SW 1271 (cell line): ENCODE measurements at regions not wholly inside any gene's neighbourhood (a gene's known extent, or its start where the extent isn't known, plus 50 kb on each side); places are given as distances from the start of the nearest gene placed in this dataset.
A peak's percentile ranks its signal among the peaks of the same experiment; 100 is the strongest.

Experiments used
- DNase-seq, 2 experiments: peaks; one replicate each; lab custom pipeline; 2025; lab: John Stamatoyannopoulos, UW

DNA sequence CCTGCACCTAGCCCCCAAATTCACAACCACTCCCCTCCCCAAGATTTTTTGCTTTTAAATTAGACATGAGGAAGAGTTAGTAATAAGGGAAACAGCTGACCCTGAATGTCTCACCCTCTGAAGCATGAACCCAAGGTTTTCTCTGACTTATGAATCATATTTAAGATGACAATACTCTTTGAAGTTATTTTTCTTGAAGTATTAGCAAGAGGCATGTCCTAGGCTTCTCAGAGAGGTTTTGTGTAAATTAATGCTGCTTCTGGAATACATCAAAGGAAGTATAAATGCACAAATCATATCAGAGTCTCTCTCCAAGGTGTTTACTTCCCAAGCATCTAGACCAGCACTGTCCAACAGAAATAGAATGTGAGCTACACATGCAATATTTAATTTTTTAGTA, 408.1 kb upstream of the MARCKS start:
- no peak for DNase-seq

- no peak for DNase-seq
Observed at GRCh38 chr6:113450061-113450465, 407.1 kb upstream of the MARCKS start.

DNA sequence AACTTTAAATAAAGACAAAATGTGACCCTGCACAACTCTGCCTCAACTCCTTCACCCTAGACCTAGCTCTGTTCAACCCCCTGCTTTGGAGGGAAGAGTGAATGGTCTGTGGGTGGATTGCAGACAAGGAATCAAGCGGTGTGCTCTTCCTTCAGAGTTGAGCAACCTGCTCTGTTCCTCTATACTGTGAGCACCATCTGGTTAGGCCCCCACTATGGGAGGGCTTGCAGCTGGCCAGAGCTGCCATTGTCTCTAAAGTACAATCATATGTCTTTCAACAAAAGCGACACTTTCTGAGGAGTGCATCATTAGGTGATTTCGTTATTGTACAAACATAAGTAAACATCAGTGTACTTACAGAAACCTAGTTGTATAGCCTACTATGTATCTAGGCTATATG, 406.1 kb upstream of the MARCKS start:
- DNase-seq = no peak

- no peak for DNase-seq
Observed at GRCh38 chr6:113457198-113457597, 399.9 kb upstream of the MARCKS start.

- no peak for DNase-seq
Observed at GRCh38 chr6:113457751-113458150, 399.4 kb upstream of the MARCKS start.

DNA sequence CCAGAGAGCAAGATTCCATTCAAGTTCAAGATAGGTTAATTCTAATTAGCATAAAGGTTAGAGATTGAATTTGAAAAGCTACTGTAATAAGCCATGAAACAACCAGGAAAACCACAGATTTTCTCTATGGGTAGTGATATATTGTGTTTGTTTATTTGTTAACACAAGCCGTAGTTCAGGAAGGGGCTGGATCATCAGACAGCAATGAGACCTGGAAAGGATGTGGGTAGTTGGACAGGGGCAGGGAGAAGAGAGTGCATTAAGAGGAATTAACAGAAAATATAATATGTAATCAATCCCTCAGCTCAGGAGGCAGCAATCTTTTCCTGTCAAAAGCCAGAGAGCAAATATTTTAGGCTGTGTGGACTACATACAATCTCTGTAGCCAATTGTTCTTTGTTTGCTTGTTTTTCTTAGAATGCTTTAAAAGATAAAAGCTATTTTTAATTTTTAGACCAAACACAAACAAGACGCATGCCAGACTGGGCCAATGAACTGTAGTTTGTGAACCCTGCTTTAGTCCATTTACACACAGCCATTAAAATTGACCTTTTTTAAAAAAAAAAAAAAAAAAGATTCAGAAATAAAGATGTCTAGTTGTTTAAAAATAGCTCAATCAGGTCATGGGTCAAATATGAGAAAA, 398.7 kb upstream of the MARCKS start:
- no peak for DNase-seq

- DNase-seq = no peak
Observed at GRCh38 chr6:113461153-113461932, 395.8 kb upstream of the MARCKS start.

GRCh38 chr6:113464536-113464935, 392.6 kb upstream of the MARCKS start:
- DNase-seq = no peak

- peak; percentile 27 to 76 for DNase-seq
Observed at GRCh38 chr6:113464960-113465359, 392.2 kb upstream of the MARCKS start.

GRCh38 chr6:113466526-113466925, 390.6 kb upstream of the MARCKS start:
- no peak for DNase-seq

- DNase-seq = no peak
Observed at GRCh38 chr6:113475392-113475791, 381.8 kb upstream of the MARCKS start.

DNA sequence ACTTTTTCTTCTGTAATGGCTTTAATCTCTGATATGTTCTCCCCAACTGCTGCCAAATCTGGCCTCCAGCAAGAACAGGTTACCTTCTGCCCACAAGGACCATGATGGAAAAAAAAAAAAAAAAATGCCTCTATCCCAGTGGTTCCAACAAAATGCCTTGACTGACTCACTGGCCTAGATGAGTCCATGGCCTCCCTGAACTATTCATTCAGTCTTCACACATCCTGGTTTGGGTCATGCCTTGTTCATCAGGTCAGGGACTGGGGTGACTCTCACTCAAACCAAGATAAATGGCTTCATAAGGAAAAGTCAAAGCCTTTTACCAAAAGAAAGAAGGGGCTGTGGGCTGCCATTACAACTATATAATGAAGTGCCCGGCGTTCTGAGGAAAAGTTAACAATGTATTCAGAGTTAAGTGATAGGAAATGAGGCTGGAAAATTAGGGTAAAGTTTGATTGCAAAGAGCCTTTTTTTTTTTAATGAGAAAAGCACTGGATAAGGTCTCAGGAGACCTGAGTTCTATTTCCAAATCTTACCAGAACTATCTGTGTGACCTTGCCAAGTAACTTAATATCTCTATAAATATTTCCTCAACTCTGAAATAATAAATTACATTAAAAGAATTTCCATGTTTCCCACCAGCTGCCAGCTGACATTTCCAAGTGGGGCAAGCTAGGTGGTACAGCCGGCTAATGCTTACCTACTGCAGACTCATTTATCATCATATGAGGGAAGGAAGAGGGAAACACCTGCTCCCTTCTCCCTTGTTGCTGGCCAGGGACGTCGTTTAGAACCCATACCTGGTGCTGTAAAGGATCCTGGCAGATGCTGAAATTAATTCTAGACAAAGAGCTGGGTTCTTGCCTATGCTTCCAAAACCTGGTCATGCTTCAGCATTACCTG, 380.0 kb upstream of the MARCKS start:
- no peak for DNase-seq

DNA sequence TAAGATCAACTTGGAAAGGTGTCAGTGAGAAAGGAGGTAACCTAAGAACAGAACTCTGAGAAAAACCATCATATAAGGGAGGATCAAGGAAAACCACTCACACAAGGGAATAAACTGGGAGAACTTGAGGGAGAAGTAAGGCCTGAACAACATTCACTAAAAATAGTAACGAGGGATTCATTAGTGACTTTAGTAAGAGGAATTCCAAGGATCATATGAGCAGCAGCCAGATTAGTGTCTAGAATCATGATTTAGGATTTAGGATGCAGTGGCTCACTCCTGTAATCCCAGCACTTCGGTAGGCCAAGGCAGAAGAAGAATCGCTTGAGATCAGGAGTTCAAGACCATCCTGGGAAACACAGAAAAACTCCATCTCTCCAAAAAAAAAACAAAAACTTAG, 376.5 kb upstream of the MARCKS start:
- no peak for DNase-seq

- DNase-seq = no peak
Observed at GRCh38 chr6:113481458-113481857, 375.7 kb upstream of the MARCKS start.

DNA sequence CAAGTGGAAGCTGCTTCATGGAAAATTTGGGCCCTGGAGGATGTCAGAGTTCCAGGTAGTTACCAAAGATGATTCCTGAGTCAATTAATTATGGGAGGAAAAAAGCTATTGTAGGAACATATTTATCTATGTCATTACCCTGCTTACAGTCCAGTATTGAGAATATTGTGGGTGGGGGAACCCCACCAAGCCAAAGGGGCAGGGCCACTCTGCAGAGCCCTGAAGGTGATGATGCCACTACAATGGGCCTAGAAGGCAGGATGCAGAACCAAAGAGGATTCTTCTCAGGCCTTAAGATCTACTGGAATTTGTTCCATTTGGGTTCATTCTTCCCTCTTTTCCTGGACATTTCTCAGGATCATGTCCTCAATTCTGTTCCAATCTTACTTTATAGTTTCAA, 375.2 kb upstream of the MARCKS start:
- DNase-seq = no peak

GRCh38 chr6:113482771-113483170, 374.4 kb upstream of the MARCKS start:
- DNase-seq = no peak

DNA sequence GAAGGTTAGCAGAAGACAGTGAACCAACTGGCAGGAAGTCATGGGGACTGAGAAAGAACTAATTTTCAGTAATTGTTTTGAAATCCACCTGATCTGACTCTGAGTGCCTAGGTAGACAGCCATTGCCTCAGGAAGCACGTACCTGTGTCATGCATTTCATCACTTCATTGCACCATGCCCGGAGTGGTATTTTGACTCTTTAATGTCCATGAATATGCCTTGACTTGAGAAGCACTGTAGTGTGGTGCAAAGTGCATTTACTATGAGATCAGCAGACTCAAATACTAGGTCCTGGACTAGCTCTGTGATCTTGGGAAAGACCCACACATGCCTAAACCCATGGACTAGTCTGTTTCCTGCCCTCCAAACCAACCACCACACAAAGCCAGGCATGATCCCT, 370.9 kb upstream of the MARCKS start:
- no peak for DNase-seq

DNA sequence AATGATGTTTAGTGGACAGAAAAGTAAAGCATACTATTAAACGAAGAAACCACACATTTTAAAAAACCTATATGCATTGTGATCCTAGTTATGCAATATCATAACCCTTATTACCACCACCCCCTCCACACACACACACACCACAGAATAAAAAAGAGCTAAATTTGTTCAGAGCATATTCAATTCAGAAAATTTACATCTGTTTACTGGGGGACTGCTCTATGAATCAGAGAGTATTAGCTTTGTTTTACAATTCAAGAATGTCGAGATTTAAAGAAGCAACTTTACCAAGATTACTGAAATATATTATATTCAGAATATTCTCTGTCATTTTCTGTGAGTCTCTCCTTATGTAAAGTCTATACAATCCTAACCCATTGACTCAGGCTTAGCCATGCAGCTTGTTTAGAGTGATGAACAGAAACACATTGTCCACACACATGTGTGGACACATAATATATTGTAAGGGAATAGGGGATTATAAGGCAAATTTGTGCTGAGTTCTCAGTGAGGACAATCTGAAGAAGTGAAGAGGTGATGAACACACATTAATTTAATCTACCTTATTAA, 369.6 kb upstream of the MARCKS start:
- no peak for DNase-seq

- DNase-seq = peak in 1 of 2 experiments; percentile 25
Observed at GRCh38 chr6:113488061-113488460, 369.1 kb upstream of the MARCKS start.

DNA sequence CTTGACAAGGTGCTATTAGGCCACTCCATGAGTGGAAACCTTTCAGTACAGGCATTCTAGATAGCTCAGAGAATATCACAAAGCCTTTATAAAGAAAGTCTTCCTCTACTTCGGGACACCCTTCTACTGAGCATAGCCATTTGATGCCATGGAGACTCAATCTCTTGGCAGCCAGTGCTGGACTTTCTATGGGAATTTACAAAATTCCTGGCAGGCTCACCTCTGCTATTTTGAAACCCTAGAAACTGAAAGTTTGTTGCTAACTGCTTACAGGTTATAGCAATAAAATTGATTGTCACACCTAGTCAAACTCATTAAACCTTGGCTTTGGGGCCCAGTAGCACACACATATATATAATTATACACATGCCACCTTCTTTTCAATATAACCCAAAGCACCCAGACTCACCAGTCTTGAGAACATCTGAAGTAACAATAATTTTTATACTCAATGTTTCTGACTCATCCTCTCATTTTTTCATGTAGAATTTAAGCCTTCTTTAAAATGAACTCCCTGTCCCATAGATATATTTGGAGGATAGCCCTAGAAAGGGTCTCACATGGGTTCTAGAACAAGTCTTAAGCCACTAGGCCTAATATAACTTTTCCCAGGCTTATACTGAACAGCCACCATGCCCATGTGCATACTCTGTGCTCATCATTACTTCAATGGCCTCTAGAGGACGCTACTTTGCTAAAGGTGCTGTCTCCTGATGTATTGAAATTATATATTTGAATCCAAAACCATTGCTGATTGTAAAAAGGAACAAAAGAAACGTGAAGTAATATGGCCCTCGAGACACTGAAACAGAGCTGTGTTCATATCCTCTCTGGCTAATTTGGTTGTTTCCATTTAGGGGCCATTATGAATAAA, 368.1 kb upstream of the MARCKS start:
- no peak for DNase-seq
